HepG2 (cell line): ENCODE measurements at regions not wholly inside any gene's neighbourhood (a gene's known extent, or its start where the extent isn't known, plus 50 kb on each side); places are given as distances from the start of the nearest gene placed in this dataset.
A peak's percentile ranks its signal among the peaks of the same experiment; 100 is the strongest.

Experiments
- AGO1 ChIP-seq: fragments of 200-400 bp; formaldehyde crosslinking; IDR thresholded peaks from 2 replicates; pipeline ENCODE4 v1.6.1; 2017; ENCODE audit warnings: mild to moderate bottlenecking, low read depth, low read length, moderate library complexity; ENCODE audit not compliant: poor library complexity, severe bottlenecking
- DDIT3 ChIP-seq: sonication (generic); formaldehyde crosslinking; IDR thresholded peaks from 2 replicates; pipeline ENCODE4 v1.4.0; 2020; ENCODE audit warnings: mild to moderate bottlenecking, missing genetic modification reagents
- DRAP1 ChIP-seq: IDR thresholded peaks from 2 replicates; pipeline ENCODE4 v1.6.1; 2016; ENCODE audit warnings: missing genetic modification reagents, missing compliant biosample characterization
- ELK4 ChIP-seq: sonication (generic); formaldehyde crosslinking; IDR thresholded peaks from 2 replicates; pipeline ENCODE4 v1.9.0; 2021; ENCODE audit warnings: missing genetic modification reagents, borderline replicate concordance
- EP300 ChIP-seq, 3 experiments: sonication (generic) in 1 of 3; formaldehyde crosslinking in 1 of 3; IDR thresholded peaks; 2 replicates each; pipeline versions ENCODE4 v1.5.1 to v1.6.1; 2011 to 2020; ENCODE audit warnings: low read depth in 2 of 3, low read length in 2 of 3, borderline replicate concordance in 1 of 3, improper control_type of control experiment in 1 of 3, mild to moderate bottlenecking in 1 of 3, missing genetic modification reagents in 1 of 3, moderate library complexity in 1 of 3
- FOXJ3 ChIP-seq: sonication (generic); formaldehyde crosslinking; IDR thresholded peaks from 2 replicates; pipeline ENCODE4 v1.4.0; 2020; ENCODE audit warnings: missing genetic modification reagents, mild to moderate bottlenecking, borderline replicate concordance
- HMGA1 ChIP-seq: sonication (generic); formaldehyde crosslinking; conservative IDR thresholded peaks from 2 replicates; pipeline ENCODE4 v1.4.0; 2020; ENCODE audit warnings: missing genetic modification reagents
- HOXA3 ChIP-seq: sonication (generic); formaldehyde crosslinking; IDR thresholded peaks from 2 replicates; pipeline ENCODE4 v1.5.0; 2020; ENCODE audit warnings: missing genetic modification reagents
- IRF9 ChIP-seq: sonication (generic); formaldehyde crosslinking; IDR thresholded peaks from 2 replicates; pipeline ENCODE4 v1.8.0; 2022; ENCODE audit warnings: missing genetic modification reagents, mild to moderate bottlenecking, borderline replicate concordance
- MNT ChIP-seq: fragments of 450-650 bp; IDR thresholded peaks from 2 replicates; pipeline ENCODE4 v1.6.1; 2016
- NCOA2 ChIP-seq: sonication (generic); formaldehyde crosslinking; IDR thresholded peaks from 2 replicates; pipeline ENCODE4 v1.8.0; 2022; ENCODE audit warnings: inconsistent platforms
- NFIB ChIP-seq: sonication (generic); formaldehyde crosslinking; IDR thresholded peaks from 2 replicates; pipeline ENCODE4 v1.9.0; 2021; ENCODE audit warnings: missing genetic modification reagents, mild to moderate bottlenecking, borderline replicate concordance
- RXRB ChIP-seq: IDR thresholded peaks from 2 replicates; pipeline ENCODE4 v1.6.1; 2016; ENCODE audit warnings: borderline replicate concordance, missing genetic modification reagents, missing compliant biosample characterization
- SOX6 ChIP-seq, 2 experiments: fragments of 450-650 bp in 1 of 2; sonication (generic) in 1 of 2; formaldehyde crosslinking in 1 of 2; IDR thresholded peaks; 2 replicates each; pipeline versions ENCODE4 v1.4.0 to v1.6.1; 2017 to 2020; ENCODE audit warnings: antibody characterized with exemption in 1 of 2, mild to moderate bottlenecking in 1 of 2, missing genetic modification reagents in 1 of 2
- TCF7 ChIP-seq: sonication (generic); IDR thresholded peaks from 2 replicates; pipeline ENCODE4 v1.6.1; 2016; ENCODE audit warnings: antibody characterized with exemption, low read depth
- ZBTB38 ChIP-seq: sonication (generic); formaldehyde crosslinking; IDR thresholded peaks from 2 replicates; pipeline ENCODE4 v1.5.1; 2020; ENCODE audit warnings: mild to moderate bottlenecking, missing genetic modification reagents
- ZFP36L2 ChIP-seq: sonication (generic); formaldehyde crosslinking; IDR thresholded peaks from 2 replicates; pipeline ENCODE4 v1.4.0; 2020; ENCODE audit warnings: missing genetic modification reagents
- ZNF275 ChIP-seq: sonication (generic); formaldehyde crosslinking; IDR thresholded peaks from 2 replicates; pipeline ENCODE4 v1.8.0; 2022; ENCODE audit warnings: missing genetic modification reagents, mild to moderate bottlenecking, inconsistent platforms, borderline replicate concordance
- ZNF512B ChIP-seq: sonication (generic); formaldehyde crosslinking; IDR thresholded peaks from 2 replicates; pipeline ENCODE4 v1.5.1; 2020; ENCODE audit warnings: missing genetic modification reagents, mild to moderate bottlenecking, borderline replicate concordance
- ZNF775 ChIP-seq: sonication (generic); formaldehyde crosslinking; IDR thresholded peaks from 2 replicates; pipeline ENCODE4 v1.4.0; 2020; ENCODE audit warnings: missing genetic modification reagents, mild to moderate bottlenecking, moderate library complexity, borderline replicate concordance

- no peak for TF ChIP-seq ZBTB38 (CRISPR knock-in tag)
- TF ChIP-seq ELK4, result no peak
- no peak for TF ChIP-seq SOX6 (IDR thresholded peaks at IDR 0.05)
- TF ChIP-seq SOX6 (CRISPR knock-in tag; IDR thresholded peaks at IDR 0.05), result no peak
- no peak for TF ChIP-seq HMGA1 (CRISPR knock-in tag)
- no peak for TF ChIP-seq IRF9 (CRISPR knock-in tag)
- TF ChIP-seq FOXJ3 (CRISPR knock-in tag), result no peak
- no peak for TF ChIP-seq DDIT3 (CRISPR knock-in tag)
- no peak for TF ChIP-seq ZNF275 (CRISPR knock-in tag)
- TF ChIP-seq ZNF512B (CRISPR knock-in tag), result no peak
- TF ChIP-seq ZFP36L2 (CRISPR knock-in tag), result no peak
- 0 out of 2 replicates have a peak, but pooled peaks have one; percentile 0 for TF ChIP-seq HOXA3 (CRISPR knock-in tag)
- TF ChIP-seq TCF7, result no peak
- TF ChIP-seq NCOA2 (CRISPR knock-in tag), result peak; percentile 70
- TF ChIP-seq RXRB (CRISPR knock-in tag), result peak; percentile 14; the same call in 1 of the 2 replicates
- TF ChIP-seq EP300 (IDR thresholded peaks at IDR 0.05; ENCODE audit: low read depth in 2 of 2, low read length in 2 of 2), result peak in 1 of 2 experiments; percentile 8; a peak in 1 of 4 replicates
- no peak for TF ChIP-seq EP300 (CRISPR knock-in tag; IDR thresholded peaks at IDR 0.05; ENCODE audit: borderline replicate concordance)
- TF ChIP-seq NFIB (CRISPR knock-in tag), result no peak
- TF ChIP-seq MNT, result no peak
- TF ChIP-seq AGO1, result no peak
- no peak for TF ChIP-seq DRAP1 (CRISPR knock-in tag)
- no peak for TF ChIP-seq ZNF775
Observed at GRCh38 chr7:130996205-130996832, 262.3 kb upstream of the KLF14 start (continued).
